ENCODE measurements at regions not wholly inside any gene's neighbourhood (a gene's known extent, or its start where the extent isn't known, plus 50 kb on each side); places are given as distances from the start of the nearest gene placed in this dataset.

DNA sequence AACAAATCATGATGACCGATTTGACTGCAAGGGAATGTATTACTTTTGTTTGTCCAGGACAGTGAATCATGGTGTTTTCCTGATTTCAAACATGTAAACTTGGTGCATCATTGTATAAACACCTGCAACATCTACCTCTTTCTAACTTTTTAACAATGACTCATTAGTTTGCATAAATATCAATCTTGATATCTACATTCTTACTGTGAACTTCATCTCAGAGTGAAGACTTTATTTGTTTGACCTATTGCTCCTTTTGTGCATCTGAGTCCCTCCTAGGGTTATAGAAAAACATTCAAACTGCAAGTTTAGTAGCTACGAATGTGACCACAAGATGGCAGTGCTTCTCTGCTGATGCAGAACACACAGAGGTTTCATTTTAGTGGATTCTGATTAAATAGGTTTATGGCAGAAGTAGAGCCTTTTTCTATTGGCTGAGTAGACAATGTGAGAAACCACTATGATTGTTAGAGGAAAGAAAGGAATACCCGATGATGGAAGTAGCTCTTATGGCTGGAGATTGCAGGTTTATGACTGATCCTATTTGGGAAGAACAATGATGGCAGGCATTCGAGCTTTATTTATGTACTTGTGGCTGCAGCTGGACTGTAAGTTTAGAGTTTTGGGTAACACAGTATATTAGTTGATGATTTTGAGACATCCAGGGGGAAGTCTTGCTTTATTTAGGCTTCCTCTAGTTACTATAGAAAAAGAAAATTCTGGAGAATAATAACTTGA, 244.2 kb upstream of the OR4E1 start:
- TF ChIP-seq SIN3A (IDR thresholded peaks at IDR 0.05; ENCODE audit: borderline replicate concordance, insufficient read depth, low read length) (no peak), POLR2AphosphoS5 (IDR thresholded peaks at IDR 0.05; ENCODE audit: low read depth, low read length) (no peak), FOXP2 (optimal IDR thresholded peaks at IDR 0.05; ENCODE audit: borderline replicate concordance, extremely low read depth, extremely low read length, insufficient read depth) (no peak), TAF1 (IDR thresholded peaks at IDR 0.05; ENCODE audit: borderline replicate concordance, insufficient read depth, low read length) (no peak)
- TF ChIP-seq, protein P1, sequence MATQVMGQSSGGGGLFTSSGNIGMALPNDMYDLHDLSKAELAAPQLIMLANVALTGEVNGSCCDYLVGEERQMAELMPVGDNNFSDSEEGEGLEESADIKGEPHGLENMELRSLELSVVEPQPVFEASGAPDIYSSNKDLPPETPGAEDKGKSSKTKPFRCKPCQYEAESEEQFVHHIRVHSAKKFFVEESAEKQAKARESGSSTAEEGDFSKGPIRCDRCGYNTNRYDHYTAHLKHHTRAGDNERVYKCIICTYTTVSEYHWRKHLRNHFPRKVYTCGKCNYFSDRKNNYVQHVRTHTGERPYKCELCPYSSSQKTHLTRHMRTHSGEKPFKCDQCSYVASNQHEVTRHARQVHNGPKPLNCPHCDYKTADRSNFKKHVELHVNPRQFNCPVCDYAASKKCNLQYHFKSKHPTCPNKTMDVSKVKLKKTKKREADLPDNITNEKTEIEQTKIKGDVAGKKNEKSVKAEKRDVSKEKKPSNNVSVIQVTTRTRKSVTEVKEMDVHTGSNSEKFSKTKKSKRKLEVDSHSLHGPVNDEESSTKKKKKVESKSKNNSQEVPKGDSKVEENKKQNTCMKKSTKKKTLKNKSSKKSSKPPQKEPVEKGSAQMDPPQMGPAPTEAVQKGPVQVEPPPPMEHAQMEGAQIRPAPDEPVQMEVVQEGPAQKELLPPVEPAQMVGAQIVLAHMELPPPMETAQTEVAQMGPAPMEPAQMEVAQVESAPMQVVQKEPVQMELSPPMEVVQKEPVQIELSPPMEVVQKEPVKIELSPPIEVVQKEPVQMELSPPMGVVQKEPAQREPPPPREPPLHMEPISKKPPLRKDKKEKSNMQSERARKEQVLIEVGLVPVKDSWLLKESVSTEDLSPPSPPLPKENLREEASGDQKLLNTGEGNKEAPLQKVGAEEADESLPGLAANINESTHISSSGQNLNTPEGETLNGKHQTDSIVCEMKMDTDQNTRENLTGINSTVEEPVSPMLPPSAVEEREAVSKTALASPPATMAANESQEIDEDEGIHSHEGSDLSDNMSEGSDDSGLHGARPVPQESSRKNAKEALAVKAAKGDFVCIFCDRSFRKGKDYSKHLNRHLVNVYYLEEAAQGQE (IDR thresholded peaks at IDR 0.05; ENCODE audit: insufficient read depth in 1 of 2, low read depth in 2 of 2, low read length in 2 of 2), result no peak

DNA sequence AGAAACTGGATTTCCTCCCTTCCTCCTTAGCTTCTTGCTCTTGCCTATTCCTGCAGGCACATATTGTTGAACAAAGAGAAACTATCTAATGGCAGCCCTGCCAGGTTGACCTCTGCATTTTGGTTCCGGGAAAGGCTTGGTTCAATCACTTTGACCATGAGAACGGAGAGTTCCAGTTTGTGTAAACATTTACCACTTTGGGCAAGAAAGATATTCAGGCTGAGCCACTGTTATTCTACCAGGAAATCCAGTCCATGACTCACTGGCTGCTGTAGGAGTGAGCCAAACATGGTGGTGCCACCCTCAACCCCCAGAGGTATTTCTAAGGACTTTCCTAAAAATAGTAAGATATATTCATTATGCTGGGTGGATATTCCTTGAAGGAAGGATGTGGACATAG, 242.2 kb upstream of the OR4E1 start:
- no peak for TF ChIP-seq TAF1 (IDR thresholded peaks at IDR 0.05; ENCODE audit: borderline replicate concordance, insufficient read depth, low read length)
- TF ChIP-seq, protein P1 (IDR thresholded peaks at IDR 0.05; ENCODE audit: insufficient read depth in 1 of 2, low read depth in 2 of 2, low read length in 2 of 2), result no peak
- no peak for TF ChIP-seq FOXP2 (optimal IDR thresholded peaks at IDR 0.05; ENCODE audit: borderline replicate concordance, extremely low read depth, extremely low read length, insufficient read depth)
- TF ChIP-seq POLR2AphosphoS5 (IDR thresholded peaks at IDR 0.05; ENCODE audit: low read depth, low read length), result no peak
- TF ChIP-seq SIN3A (IDR thresholded peaks at IDR 0.05; ENCODE audit: borderline replicate concordance, insufficient read depth, low read length), result no peak

GRCh38 chr14:21913759-21914158, 240.1 kb upstream of the OR4E1 start:
- TF ChIP-seq SIN3A (IDR thresholded peaks at IDR 0.05; ENCODE audit: borderline replicate concordance, insufficient read depth, low read length) (no peak), TAF1 (IDR thresholded peaks at IDR 0.05; ENCODE audit: borderline replicate concordance, insufficient read depth, low read length) (no peak), FOXP2 (optimal IDR thresholded peaks at IDR 0.05; ENCODE audit: borderline replicate concordance, extremely low read depth, extremely low read length, insufficient read depth) (no peak), POLR2AphosphoS5 (IDR thresholded peaks at IDR 0.05; ENCODE audit: low read depth, low read length) (no peak)
- TF ChIP-seq, protein P1 (IDR thresholded peaks at IDR 0.05; ENCODE audit: insufficient read depth in 1 of 2, low read depth in 2 of 2, low read length in 2 of 2), result no peak

- TF ChIP-seq FOXP2 (optimal IDR thresholded peaks at IDR 0.05; ENCODE audit: borderline replicate concordance, extremely low read depth, extremely low read length, insufficient read depth) (no peak), SIN3A (IDR thresholded peaks at IDR 0.05; ENCODE audit: borderline replicate concordance, insufficient read depth, low read length) (no peak), TAF1 (IDR thresholded peaks at IDR 0.05; ENCODE audit: borderline replicate concordance, insufficient read depth, low read length) (no peak)
- TF ChIP-seq, protein P1 (IDR thresholded peaks at IDR 0.05; ENCODE audit: insufficient read depth in 1 of 2, low read depth in 2 of 2, low read length in 2 of 2), result no peak
These were observed 238.7 kb upstream of the OR4E1 start for GRCh38 chr14:21912367-21912766.

Data from PFSK-1 (cell line).